Liver (tissue), 8 donors: ENCODE measurements at regions not wholly inside any gene's neighbourhood (a gene's known extent, or its start where the extent isn't known, plus 50 kb on each side); places are given as distances from the start of the nearest gene placed in this dataset.

ENCODE experiments used
- DNase-seq: peaks from one replicate; pipeline ENCODE4 v3.0.0-alpha.2; 2017; ENCODE audit warnings: low spot score
- H3K27ac ChIP-seq, 2 donors: one replicate each; pipeline ENCODE4 v1.7.0; 2013; ENCODE audit warnings: inconsistent platforms in 2 of 2, low read length in 2 of 2, control low read depth in 1 of 2, low read depth in 1 of 2, mild to moderate bottlenecking in 1 of 2
- H3K27me3 ChIP-seq, 4 donors: one replicate each; pipeline versions ENCODE4 v1.6.1 to v1.7.0; 2013; ENCODE audit warnings: low read length in 3 of 4, inconsistent platforms in 1 of 4, mild to moderate bottlenecking in 1 of 4, moderate library complexity in 1 of 4; ENCODE audit not compliant: control insufficient read depth in 4 of 4, insufficient read depth in 4 of 4
- H3K36me3 ChIP-seq, 4 donors: one replicate each; pipeline versions ENCODE4 v1.6.1 to v1.7.0; 2013; ENCODE audit warnings: low read length in 3 of 4, mild to moderate bottlenecking in 3 of 4, low read depth in 1 of 4, moderate library complexity in 1 of 4; ENCODE audit not compliant: control insufficient read depth in 4 of 4, insufficient read depth in 3 of 4
- H3K4me1 ChIP-seq, 4 donors: one replicate each; pipeline versions ENCODE4 v1.6.1 to v1.7.0; 2013; ENCODE audit warnings: low read length in 3 of 4, mild to moderate bottlenecking in 3 of 4, moderate library complexity in 1 of 4; ENCODE audit not compliant: control insufficient read depth in 4 of 4, insufficient read depth in 4 of 4
- H3K4me3 ChIP-seq, 3 donors: one replicate each; pipeline versions ENCODE4 v1.6.1 to v1.7.0; 2013; ENCODE audit warnings: low read length in 3 of 3, control low read depth in 1 of 3, low read depth in 1 of 3, mild to moderate bottlenecking in 1 of 3
- H3K9ac ChIP-seq, 2 donors: one replicate each; pipeline ENCODE4 v1.7.0; 2013; ENCODE audit warnings: low read length in 2 of 2, mild to moderate bottlenecking in 2 of 2, moderate library complexity in 2 of 2, control low read depth in 1 of 2, low read depth in 1 of 2
- H3K9me3 ChIP-seq, 4 donors: one replicate each; pipeline versions ENCODE4 v1.6.1 to v1.7.0; 2013; ENCODE audit warnings: low read length in 3 of 4; ENCODE audit not compliant: control insufficient read depth in 4 of 4
- ATF3 ChIP-seq: IDR thresholded peaks from 2 replicates; pipeline ENCODE4 v1.6.1; 2016; ENCODE audit warnings: antibody characterized with exemption
- CTCF ChIP-seq: fragments of 150-350 bp; IDR thresholded peaks from 2 replicates; pipeline ENCODE4 v1.5.1; 2017; ENCODE audit warnings: improper control_type of control experiment, low read depth, low read length; ENCODE audit not compliant: missing input control
- EGR1 ChIP-seq, 2 donors: IDR thresholded peaks; 2 replicates each; pipeline ENCODE4 v1.6.1; 2016 to 2018; ENCODE audit warnings: antibody characterized with exemption in 2 of 2, low read depth in 2 of 2
- FOXA1 ChIP-seq: IDR thresholded peaks from 2 replicates; pipeline ENCODE4 v1.6.1; 2016; ENCODE audit warnings: antibody characterized with exemption
- FOXA2 ChIP-seq: IDR thresholded peaks from 2 replicates; pipeline ENCODE4 v1.6.1; 2016; ENCODE audit warnings: antibody characterized with exemption
- GABPA ChIP-seq, 2 donors: IDR thresholded peaks in 1 of 2; conservative IDR thresholded peaks in 1 of 2; 2 replicates each; pipeline ENCODE4 v1.6.1; 2016; ENCODE audit warnings: antibody characterized with exemption in 2 of 2, mild to moderate bottlenecking in 1 of 2, moderate library complexity in 1 of 2
- HNF4A ChIP-seq, 2 donors: conservative IDR thresholded peaks; 2 replicates each; pipeline ENCODE4 v1.6.1; 2016; ENCODE audit warnings: antibody characterized with exemption in 2 of 2, mild to moderate bottlenecking in 2 of 2
- HNF4G ChIP-seq: IDR thresholded peaks from 2 replicates; pipeline ENCODE4 v1.6.1; 2016; ENCODE audit warnings: antibody characterized with exemption
- JUND ChIP-seq, 2 donors: IDR thresholded peaks; 2 replicates each; pipeline ENCODE4 v1.6.1; 2016; ENCODE audit warnings: antibody characterized with exemption in 2 of 2
- MAX ChIP-seq: IDR thresholded peaks from 2 replicates; pipeline ENCODE4 v1.6.1; 2016; ENCODE audit warnings: antibody characterized with exemption
- NR2F2 ChIP-seq: IDR thresholded peaks from 2 replicates; pipeline ENCODE4 v1.6.1; 2016; ENCODE audit warnings: antibody characterized with exemption
- RAD21 ChIP-seq, 2 donors: IDR thresholded peaks; 2 replicates each; pipeline ENCODE4 v1.6.1; 2016; ENCODE audit warnings: antibody characterized with exemption in 2 of 2, mild to moderate bottlenecking in 2 of 2
- REST ChIP-seq: IDR thresholded peaks from 2 replicates; pipeline ENCODE4 v1.6.1; 2016; ENCODE audit warnings: antibody characterized with exemption, mild to moderate bottlenecking
- RXRA ChIP-seq, 2 donors: IDR thresholded peaks; 2 replicates each; pipeline ENCODE4 v1.6.1; 2017 to 2018; ENCODE audit warnings: antibody characterized with exemption in 2 of 2, mild to moderate bottlenecking in 1 of 2
- SP1 ChIP-seq: IDR thresholded peaks from 2 replicates; pipeline ENCODE4 v1.6.1; 2018; ENCODE audit warnings: antibody characterized with exemption, mild to moderate bottlenecking
- TAF1 ChIP-seq: conservative IDR thresholded peaks from 2 replicates; pipeline ENCODE4 v1.6.1; 2016; ENCODE audit warnings: antibody characterized with exemption, mild to moderate bottlenecking
- YY1 ChIP-seq: IDR thresholded peaks from 2 replicates; pipeline ENCODE4 v1.6.1; 2016; ENCODE audit warnings: antibody characterized with exemption, mild to moderate bottlenecking
- ZBTB33 ChIP-seq: IDR thresholded peaks from 2 replicates; pipeline ENCODE4 v1.6.1; 2016; ENCODE audit warnings: antibody characterized with exemption
- WGBS: extraction: QIAGEN DNeasy Blood & Tissue Kit; methylation state at CpG from one replicate; pipeline ENCODE4 v1.1.7; 2013; 5-methylcytosine and 5-hydroxymethylcytosine counted together
- donor health status: healthy.
- donor health status: healthy.
- donor health status: healthy.
- donor health status: healthy.
- donor health status: healthy.

- no peak overlapping the region for H3K9ac ChIP-seq
- no peak overlapping the region for H3K27ac ChIP-seq
- H3K9me3 ChIP-seq = no peaks in the 10 kb centered on the region
- no peak for TF ChIP-seq RAD21 (IDR thresholded peaks at IDR 0.05)
- no peak for TF ChIP-seq HNF4A (conservative IDR thresholded peaks at IDR 0.05)
- no peak for TF ChIP-seq FOXA1
- TF ChIP-seq MAX = no peak
- TF ChIP-seq ATF3 = no peak
- no peak for TF ChIP-seq NR2F2
- no peak for TF ChIP-seq HNF4G
- no peak for TF ChIP-seq YY1
- no peak for TF ChIP-seq GABPA (IDR thresholded peaks at IDR 0.05 in 1 of 2, conservative IDR thresholded peaks at IDR 0.05 in 1 of 2)
- TF ChIP-seq EGR1 (IDR thresholded peaks at IDR 0.05; ENCODE audit: low read depth in 2 of 2) = no peak
- no peak for TF ChIP-seq ZBTB33
- TF ChIP-seq SP1 = no peak
- TF ChIP-seq FOXA2 = no peak
- TF ChIP-seq TAF1 = no peak
- TF ChIP-seq JUND (IDR thresholded peaks at IDR 0.05) = no peak
- TF ChIP-seq CTCF = no peak
- TF ChIP-seq REST = no peak
- TF ChIP-seq RXRA (IDR thresholded peaks at IDR 0.05) = no peak
- H3K4me1 ChIP-seq = no peaks in the 10 kb centered on the region
- H3K36me3 ChIP-seq = no peaks in the 10 kb centered on the region
- no peak for DNase-seq
- no peaks in the 10 kb centered on the region for H3K27me3 ChIP-seq
- H3K4me3 ChIP-seq = no peak overlapping the region
Observed at GRCh38 chr14:28952666-28953065, 186.1 kb downstream of the FOXG1 start.

GRCh38 chr14:28953973-28954372 is 187.4 kb downstream of the FOXG1 start:
- no peaks in the 10 kb centered on the region for H3K9me3 ChIP-seq
- no peak overlapping the region for H3K9ac ChIP-seq
- H3K36me3 ChIP-seq = no peaks in the 10 kb centered on the region
- no peaks in the 10 kb centered on the region for H3K27me3 ChIP-seq
- H3K4me3 ChIP-seq = no peak overlapping the region
- H3K27ac ChIP-seq = no peak overlapping the region
- no peak for DNase-seq
- 77% methylated on average over 2 of the region's 2 CpGs for whole genome bisulfite sequencing
- TF ChIP-seq JUND (IDR thresholded peaks at IDR 0.05) = no peak
- H3K4me1 ChIP-seq = no peaks in the 10 kb centered on the region
